A673 (cell line): ENCODE measurements at regions not wholly inside any gene's neighbourhood (a gene's known extent, or its start where the extent isn't known, plus 50 kb on each side); places are given as distances from the start of the nearest gene placed in this dataset.

Experiments used
- EZH2 ChIP-seq: fragments of 200-600 bp; sonication (generic); IDR thresholded peaks from 2 replicates; pipeline ENCODE4 v1.6.1; 2017; ENCODE audit warnings: borderline replicate concordance, low read depth, mild to moderate bottlenecking, mixed read lengths, antibody characterized with exemption, low read length; ENCODE audit not compliant: poor library complexity, severe bottlenecking
- TF ChIP-seq, protein P1 (sequence below): fragments of 300-800, 200-600 bp; sonication (generic); conservative IDR thresholded peaks from 2 replicates; pipeline ENCODE4 v1.5.1; 2017; ENCODE audit warnings: low read depth, mild to moderate bottlenecking, antibody characterized with exemption, low read length, moderate library complexity, mixed read lengths

DNA sequence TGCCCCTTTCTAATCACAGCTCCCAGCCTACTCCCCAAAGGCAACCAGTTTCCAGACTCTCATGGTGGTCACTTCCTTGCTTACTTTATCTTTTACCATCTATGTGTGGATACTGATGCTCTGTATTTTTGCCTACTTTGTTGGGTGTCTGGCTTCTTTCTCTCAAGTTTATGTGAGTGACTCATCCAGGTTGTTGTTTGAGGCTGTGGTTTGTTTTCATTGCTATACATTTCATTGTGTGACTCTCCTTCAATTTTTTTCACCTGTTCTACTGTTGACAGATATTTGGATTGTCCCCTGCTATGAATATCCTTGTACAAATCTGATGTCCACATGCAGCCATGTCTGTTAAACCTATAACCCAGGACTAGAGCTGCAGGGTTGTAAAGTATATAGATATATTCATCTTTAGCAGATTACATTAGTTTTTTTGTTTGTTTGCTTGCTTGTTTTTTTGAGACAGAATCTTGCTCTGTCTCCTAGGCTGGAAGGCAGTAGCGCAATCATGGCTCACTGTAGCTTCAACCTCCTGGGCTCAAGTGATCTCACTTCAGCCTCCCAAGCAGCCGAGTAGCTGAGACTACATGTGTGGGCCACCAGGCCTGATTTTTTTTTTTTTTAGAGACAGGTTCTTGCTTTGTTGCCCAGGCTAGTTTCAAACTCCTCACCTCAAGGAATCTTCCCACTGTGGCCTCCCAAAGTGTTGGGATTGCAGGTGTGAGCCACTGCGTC lies 72.9 kb upstream of the EEF1E1 start:
- TF ChIP-seq, protein P1, sequence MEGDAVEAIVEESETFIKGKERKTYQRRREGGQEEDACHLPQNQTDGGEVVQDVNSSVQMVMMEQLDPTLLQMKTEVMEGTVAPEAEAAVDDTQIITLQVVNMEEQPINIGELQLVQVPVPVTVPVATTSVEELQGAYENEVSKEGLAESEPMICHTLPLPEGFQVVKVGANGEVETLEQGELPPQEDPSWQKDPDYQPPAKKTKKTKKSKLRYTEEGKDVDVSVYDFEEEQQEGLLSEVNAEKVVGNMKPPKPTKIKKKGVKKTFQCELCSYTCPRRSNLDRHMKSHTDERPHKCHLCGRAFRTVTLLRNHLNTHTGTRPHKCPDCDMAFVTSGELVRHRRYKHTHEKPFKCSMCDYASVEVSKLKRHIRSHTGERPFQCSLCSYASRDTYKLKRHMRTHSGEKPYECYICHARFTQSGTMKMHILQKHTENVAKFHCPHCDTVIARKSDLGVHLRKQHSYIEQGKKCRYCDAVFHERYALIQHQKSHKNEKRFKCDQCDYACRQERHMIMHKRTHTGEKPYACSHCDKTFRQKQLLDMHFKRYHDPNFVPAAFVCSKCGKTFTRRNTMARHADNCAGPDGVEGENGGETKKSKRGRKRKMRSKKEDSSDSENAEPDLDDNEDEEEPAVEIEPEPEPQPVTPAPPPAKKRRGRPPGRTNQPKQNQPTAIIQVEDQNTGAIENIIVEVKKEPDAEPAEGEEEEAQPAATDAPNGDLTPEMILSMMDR = no peak
- no peak for TF ChIP-seq EZH2
